Pons (tissue), 1 donor: ENCODE measurements at regions not wholly inside any gene's neighbourhood (a gene's known extent, or its start where the extent isn't known, plus 50 kb on each side); places are given as distances from the start of the nearest gene placed in this dataset.

ENCODE experiments used
- DNase-seq: peaks from one replicate; pipeline ENCODE4 v3.0.0-alpha.2; 2016; ENCODE audit warnings: low spot score

DNA sequence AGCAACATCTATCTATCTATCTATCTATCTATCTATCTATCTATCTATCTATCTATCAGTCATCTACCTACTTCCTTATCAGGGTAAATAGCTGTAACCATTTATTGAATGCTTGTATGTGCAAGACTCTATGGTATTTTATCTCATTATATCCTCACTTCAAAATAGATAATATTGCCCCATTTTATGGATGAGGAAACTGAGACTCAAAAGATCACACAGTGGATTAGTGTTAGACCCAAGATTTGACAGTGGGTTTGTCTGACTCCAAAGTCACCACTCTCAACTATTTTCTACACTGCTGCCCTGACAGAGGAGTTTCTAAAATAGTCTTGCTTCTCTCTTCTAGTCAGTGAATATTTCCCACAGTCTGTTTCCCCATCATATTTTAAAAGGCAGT lies 94.3 kb upstream of the NR3C1 start:
- DNase-seq = no peak

DNA sequence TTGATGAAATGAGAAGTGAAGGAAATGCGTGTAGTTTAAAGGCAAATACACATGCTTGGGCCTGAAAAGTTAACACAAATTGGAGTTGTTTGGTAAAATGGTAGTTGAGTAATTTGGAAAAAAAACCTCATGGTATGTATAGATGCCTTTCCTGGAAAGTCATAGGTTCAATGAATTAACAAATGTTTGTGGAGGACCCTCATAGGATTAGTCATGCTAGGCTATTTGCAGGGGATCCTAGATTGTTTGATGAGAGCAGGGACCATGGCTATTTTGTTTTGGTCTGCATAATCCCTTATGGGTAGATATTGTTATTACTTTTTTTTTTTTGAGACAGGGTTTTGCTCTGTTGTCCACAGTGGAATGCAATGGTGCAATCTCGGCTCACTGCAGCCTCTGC lies 93.5 kb upstream of the NR3C1 start:
- DNase-seq = no peak

DNA sequence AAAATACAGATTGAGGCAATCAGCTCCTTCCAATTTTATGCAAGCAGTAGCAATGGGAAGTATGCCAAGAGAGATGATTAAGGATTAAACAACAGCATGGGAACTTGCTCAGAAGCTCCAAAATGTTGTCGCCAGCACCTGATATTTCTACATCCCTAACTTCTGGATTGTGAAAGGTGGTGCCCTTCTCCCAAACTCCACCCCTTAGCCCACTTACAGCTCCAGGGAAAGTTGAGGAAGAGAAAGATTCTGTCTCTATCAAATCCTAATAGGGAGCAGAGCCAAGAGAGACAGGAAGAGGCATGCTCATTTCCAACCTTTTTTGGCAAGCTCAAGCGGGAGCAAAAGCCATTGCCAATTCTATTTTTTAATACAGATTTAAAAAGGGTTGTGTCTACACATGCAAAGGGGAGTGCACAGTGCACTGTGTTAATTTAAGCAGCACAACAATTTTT lies 92.4 kb upstream of the NR3C1 start:
- DNase-seq = peak; percentile 13

DNA sequence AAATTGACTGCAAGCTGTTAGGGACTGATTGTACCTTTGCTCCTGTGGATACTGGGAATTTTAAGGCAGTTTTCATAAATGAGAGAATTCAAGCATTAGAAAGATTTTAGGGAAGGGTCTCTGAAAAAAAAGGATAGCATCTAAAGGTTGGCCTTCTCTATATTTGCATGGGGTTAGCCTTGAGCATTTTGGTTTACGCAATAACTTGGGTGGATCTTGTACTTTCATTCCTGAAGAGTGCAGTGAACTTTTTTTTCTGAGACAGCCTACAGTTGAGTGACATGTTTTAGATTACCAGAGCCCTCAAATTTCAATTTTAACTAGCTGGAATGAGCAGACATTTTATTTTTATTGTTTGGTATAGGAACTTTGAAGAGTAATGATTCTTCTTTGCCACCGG lies 91.6 kb upstream of the NR3C1 start:
- DNase-seq = no peak

DNA sequence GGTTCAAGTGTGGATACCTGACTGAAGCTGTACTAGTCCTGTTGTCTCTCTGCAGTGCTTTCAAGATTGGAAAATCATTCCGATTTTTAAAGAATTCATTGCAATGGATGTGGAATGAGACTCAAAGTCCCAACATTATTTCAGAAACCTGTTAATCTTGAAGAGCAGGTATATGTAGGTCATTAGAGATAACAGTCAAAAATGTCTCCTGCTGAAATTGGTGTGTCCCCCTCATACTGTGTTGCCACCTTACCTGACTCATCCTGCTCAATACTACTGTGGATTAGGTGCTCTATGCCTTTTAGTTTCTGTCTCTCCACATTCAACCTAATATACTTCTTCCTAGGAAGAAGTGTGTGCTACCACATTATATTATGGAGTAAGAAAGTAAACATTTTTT lies 91.1 kb upstream of the NR3C1 start:
- DNase-seq = no peak

DNA sequence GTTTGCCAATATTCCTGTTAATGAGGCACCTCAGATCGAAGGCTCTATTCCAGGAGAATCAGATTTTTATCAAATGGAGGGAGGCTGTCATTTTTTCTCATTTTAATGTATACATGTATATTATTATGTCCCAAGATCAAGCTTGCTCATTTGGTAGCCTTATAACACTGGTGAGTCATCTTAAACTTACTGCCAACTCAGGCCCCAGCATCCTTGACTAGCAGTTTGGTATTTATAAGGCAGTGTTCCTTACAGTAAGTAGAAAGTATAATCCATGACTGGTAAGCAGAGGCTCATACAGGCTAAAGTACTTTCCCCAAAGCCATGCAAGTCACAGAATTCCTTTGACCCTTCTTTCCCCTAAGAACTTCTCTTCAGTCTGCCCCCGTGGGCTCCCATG lies 90.7 kb upstream of the NR3C1 start:
- no peak for DNase-seq

DNA sequence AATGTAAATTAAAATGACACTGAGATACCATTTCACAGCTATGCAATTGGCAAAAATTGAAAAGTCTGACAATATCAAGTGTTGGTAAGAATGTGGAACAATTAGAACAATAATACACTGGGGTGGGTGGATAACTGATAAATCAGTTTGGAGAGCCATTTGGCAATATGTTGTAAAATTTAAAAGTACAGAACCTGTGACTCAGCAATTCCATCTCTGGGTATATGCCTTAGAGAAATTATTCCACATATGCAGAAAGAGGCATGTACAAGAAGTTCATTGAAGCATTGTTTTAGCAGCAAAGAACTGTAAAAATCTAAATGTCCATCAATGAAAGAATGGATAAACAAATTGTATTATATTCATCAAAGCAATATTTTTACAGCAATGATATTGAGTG lies 89.3 kb upstream of the NR3C1 start:
- DNase-seq = no peak

DNA sequence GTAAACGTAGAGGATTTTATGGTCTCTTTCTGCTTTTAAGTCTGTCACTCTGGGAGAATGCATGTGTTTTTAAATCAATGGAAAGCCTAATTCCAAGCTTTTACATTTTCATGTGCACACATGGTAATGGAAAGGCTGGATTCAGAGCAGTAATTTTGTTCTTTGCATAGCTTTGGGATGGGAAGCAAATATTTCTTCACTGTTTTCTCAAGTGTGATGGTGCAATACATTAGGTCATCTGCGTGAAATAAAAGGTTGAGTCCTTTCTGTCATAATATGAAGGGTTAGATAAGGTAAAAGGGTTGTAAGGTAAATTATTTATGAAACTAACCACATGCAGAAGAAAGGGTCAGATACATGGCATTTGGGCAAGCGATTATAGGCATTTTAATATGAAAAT lies 88.2 kb upstream of the NR3C1 start:
- DNase-seq = no peak

DNA sequence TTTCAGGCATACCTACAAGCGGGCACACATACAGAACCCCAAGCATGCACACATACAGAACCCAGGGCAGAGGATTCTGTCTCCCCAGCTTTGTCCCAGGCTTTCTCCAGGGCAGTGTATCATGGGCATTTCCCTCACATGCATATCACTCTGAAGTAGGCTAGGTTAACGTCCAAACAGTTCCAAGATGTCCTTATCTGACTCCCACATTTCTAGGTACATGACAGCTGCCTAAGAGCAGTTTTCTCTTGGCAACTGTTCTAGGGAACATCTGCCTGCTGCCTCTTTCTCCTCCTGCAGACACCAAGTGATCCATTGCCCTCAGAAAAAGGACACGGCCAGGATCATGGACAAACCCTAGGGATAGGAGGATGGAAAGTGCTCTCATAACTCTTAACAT lies 84.9 kb upstream of the NR3C1 start:
- DNase-seq = no peak

DNA sequence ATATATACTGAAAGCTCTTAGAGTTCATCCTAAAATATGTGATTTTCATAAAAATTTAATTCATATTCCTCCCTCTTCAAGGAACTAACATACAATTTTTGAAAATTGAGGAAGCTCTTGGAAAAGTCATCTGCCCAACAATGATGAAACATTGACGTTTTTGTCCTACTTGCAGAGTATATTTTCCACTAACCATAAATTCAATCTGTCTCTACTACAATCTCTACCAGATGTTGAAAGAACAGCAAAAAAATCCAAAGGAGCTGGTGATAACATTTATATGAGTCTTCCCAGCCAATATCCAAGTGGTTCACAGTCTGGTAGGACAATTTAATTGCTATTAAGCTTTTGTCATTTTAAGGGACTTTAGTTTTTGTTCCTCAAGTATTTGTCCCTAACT lies 81.1 kb upstream of the NR3C1 start:
- DNase-seq = no peak

DNA sequence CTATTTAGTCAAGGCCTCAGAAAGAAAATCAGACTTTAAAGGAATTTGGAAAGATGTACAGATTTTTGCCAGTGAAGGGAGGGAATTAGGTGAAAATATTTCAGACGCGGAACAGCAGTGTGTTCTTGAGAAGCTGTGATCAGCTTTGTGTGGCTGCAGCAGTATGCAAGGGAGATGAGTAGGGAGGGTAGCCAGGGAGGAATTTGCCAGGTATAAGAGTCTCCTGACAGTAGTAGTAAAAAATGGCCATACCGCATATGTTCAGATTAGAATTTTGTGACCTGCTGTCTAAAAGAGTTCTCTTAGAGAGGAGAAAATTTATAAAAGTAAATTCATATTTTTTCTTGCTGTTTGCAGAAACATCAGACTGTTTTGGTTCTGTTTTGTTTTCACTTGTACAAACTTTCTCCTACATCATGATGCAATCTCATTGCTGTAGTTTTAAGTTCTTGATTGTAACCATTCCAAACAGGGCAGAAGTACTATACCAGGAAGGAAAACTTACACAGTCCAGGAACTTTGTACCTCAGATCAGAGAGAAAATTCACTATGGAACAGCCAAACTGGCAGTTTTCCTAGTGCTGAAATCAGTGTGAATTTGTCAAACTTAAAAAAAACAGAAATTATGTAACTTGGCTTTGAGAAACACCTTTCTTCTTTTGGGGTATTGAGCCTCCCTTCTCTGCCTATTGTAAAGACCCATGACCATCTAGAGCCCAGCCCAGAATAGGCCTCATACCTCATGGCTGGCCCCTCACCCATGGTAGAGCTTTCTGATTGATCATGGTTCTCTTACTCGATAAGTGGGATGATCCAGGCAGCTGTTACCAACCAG lies 78.4 kb upstream of the NR3C1 start:
- DNase-seq = peak; percentile 8

DNA sequence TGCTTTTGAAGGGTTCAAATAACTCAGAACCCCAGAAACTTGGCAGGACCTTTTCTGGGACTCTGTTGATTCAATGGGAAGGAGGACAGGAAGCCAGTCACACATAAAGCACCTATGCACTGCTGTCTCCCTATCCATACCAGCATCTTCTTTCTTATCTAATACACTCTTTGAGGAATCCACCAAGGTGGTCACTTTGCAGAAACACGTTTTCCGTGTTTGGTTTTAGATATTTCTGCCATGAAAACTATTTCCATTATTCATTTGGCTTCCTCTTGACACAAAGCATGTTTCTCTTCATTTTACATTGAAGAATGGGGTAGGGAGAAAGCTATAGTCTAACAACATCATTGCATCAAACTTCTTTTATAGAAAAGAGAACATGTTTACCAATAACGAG lies 76.5 kb upstream of the NR3C1 start:
- no peak for DNase-seq

DNA sequence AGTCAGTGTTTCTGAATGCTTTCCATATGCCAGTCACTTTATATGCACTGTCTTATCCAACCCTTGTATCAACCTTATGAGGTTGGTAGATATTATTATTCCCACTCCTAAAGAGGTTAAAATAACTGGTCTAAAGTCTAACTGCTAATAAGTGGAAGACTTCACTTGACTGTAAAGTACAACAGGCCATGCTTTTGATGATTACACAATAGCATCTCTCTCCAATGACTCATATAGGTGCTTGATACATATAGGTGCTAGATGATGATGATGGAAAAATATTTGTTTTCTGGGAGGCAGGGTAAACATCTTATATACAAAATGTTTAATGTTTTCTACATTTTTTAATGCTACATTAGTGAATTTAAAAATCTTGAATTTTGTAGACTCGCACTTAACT lies 75.9 kb upstream of the NR3C1 start:
- no peak for DNase-seq

DNA sequence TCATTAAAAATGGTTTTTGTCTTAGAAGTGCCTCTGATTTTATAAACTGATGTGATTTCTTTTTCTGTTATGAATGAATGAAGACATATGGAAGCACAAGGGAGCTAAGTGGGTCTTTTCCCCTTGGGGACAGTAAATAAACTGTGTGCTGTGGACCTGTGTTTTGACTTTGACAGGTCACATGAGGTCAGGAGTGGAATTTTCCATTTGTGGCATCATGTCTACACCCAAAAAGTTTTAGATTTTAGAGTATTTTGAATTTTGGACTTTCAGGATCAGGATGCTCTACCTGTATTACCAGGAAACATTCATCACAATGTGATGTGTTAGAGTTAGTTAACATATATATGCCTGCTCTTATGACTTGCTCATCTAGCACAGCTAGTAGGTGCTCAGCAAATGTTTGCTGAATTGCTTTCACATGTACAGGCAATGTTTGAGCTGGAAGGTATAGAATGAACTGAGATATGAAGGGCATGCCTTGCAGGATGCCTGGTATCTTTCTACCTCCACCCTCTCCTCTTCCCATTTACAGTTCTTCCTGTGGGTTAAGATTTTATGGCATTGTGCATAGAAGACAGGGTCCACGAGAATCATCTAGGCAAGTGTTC lies 73.2 kb upstream of the NR3C1 start:
- DNase-seq = no peak

DNA sequence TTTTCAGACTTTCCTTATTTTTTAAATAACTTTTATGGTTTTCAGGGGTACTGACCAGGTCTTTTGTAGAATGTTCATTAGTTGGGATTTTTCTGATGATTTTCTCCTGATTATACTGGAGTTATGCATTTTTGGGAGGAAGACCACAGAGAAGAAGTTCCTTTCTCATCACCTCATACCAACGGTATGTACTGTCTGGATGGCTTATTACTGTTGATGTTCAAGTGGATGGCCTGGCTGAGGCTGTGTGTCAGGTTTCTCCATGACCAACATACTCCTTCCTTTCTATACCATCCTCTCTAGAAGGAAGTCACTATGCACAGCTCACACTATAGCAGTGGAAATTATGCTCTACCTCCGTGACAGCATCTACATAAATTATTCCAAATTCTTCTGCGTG lies 71.1 kb upstream of the NR3C1 start:
- no peak for DNase-seq

DNA sequence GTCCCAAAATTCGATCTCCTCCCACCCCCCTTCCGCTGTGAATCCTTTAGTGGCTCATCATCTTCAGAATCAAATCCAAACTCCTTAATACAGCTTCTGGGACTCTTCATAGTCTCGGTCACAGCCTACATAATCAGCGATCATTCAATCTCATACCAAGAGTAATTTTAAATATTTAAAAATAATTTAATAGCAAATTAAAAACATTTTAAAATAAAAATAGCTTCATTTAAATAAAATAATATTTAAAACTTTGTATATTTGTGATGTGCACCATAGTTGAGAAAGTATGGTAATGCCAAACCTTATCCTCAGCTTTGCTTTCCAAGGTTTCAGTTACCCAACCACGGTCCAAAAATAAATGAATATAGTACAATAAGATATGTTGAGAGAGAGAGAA lies 70.0 kb upstream of the NR3C1 start:
- no peak for DNase-seq

DNA sequence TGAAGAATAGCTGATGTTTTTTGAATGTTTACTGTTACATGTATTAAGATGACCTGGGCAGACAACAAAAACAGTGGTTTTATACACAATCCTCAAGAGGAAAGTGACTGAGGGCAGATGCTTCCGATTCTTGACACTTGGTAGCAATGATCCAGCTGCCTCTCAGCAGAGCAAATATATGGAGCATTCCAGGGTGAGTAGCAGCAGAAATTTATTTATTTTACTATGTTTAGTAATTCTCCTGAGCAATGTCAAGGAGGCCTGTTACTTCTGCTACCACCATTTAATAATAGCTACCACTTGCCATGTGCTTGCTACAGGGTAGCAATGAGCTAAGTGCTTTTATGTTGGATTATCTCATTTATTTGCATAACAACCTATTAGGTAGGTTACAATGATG lies 69.1 kb upstream of the NR3C1 start:
- no peak for DNase-seq

DNA sequence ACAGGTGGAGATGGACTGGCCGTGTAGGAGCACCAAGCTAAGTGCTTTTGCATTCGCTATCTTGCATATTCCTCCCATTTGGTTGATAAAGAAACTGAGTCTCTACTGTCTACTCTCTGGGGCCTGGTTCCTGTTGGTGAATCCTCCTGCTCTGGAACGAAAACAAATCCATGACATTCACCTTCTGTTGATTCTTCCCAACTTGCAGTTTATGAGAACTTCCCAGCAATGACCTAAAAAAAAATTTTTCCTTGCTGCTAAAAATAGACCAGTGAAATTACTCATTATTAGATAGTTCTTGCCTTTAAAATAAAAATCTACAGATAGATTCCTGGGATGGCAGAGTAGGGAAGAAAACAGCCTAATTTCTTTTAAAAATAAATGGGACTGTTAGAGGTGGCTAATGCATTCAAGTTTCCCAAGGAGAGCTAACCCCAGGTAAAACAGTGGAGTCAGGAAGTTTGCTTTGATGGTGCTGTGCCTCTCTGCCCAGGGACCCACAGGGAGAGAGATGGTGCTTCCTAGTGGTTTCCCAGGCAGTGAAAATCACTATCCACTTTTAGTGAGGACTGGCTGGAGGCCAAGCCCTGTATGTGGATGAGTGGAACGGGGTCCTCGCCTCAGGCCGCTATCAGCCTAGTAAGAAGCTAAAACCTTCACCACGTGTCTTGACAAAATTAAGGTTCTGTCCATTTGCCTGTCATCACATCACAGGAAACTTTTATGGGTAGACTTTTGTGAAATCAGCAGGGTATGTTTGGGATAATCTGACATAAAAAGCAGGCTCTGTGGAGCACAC lies 68.4 kb upstream of the NR3C1 start:
- DNase-seq = no peak

DNA sequence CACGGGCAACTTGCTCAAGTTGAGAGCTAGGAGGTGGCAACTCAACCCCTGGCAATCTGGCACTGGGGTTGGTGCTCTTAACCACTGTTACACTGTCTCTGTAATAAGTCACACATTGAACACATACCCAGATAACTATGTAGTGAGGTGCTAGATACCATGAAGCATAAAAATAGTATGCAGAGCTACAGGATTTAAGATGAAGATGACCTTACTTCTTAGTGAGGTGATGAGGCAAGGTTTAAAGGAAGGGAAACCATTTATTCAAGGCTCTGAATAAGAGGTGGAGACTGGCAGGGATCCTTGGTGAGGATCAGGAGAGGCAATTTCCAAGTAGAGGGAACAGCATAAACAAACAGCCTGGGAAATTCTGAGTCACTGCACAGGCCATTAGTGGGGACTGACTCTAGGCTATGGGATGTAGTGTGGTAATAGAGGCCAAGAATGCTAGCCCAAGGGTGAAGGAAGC lies 67.6 kb upstream of the NR3C1 start:
- DNase-seq = no peak

DNA sequence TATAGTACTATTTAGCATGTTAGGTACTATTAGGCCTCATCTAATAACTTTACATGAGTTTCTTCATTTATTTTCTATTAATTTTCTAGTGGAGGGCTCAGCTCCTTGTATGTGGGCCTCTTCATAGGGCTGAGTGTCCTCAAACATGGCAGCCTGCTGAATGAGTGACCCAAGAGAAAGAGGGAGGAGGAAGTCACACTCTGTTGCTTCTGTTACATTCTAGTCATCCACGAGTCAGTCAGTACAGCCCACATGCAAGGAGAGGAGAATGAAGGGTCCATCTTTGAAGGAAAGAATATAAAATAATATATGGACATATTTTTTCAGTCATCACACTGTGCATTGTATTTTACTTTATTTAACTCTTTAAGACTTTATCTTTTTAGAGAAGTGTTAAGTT lies 66.6 kb upstream of the NR3C1 start:
- DNase-seq = no peak

DNA sequence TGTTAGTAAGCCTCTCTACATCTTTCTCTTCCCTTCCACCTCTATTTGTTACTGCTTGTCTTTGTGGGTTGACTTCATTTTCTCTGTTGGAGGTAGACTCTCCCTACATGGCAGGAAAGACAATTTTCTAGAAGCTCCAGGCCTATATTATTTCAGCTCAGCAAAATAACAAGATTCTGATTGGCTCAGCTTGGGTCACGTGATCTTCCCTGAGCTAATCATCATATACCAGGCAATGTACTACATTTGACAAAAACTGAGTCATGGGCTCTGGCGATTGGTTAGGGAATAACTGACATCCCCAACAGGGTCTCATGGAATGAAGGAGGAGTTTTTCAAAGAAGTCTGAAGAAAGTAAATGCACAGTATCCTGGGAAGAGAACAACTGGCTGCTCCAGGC lies 65.6 kb upstream of the NR3C1 start:
- DNase-seq = no peak

DNA sequence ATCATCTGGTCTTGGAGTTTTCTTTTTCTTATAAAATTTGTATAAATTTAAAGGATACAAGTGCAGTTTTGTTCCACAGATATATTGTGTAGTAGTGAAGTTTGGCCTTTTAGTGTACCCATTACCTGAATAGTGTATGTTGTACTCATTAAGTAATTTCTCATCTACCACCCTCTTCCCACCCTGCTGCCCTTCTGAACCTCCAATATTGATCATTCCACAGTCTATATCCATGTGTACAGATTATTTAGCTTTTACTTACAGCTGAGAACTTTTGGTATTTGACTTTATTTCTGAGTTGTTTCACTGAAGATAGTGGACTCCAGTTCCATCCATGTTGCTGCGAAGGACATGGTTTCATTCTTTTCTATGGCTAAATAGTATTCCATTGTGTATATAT lies 63.1 kb upstream of the NR3C1 start:
- DNase-seq = no peak
